Thyroid gland (tissue), 4 donors: ENCODE measurements at regions not wholly inside any gene's neighbourhood (a gene's known extent, or its start where the extent isn't known, plus 50 kb on each side); places are given as distances from the start of the nearest gene placed in this dataset.

Source experiments
- POLR2A ChIP-seq, 2 donors: fragments of 450-650 bp; IDR thresholded peaks; one replicate each; pipeline ENCODE4 v1.6.1; 2017; ENCODE audit warnings: antibody characterized with exemption in 2 of 2, mild to moderate bottlenecking in 2 of 2, moderate library complexity in 1 of 2
- TF ChIP-seq, protein P1 (sequence below), 6 experiments: fragments of 200-600 bp in 3 of 6; fragments of 450-650 bp in 3 of 6; sonication (generic) in 3 of 6; IDR thresholded peaks; one replicate each; pipeline ENCODE4 v1.5.1; 2016 to 2019; ENCODE audit warnings: antibody characterized with exemption in 6 of 6, mild to moderate bottlenecking in 2 of 6, inconsistent platforms in 1 of 6, moderate library complexity in 1 of 6

DNA sequence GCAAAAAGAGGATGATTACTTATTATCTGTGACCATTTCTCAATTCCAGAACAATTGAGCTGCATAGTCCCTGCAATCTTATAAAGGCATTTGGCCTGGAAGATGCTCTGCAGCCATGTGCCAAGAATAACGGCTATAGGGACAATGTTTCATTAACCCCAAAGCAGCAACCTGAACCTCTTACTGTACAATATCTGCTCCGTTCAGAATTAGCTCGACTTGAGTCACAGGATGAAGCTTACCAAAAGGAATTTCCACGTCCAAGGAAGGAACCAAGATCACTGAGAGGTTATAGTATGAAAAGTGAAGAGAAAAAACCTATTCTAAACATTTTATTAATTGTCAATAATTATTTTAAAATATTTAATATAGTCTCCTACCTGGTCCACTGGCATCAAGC, 167.3 kb upstream of the GMDS start:
- TF ChIP-seq, protein P1, sequence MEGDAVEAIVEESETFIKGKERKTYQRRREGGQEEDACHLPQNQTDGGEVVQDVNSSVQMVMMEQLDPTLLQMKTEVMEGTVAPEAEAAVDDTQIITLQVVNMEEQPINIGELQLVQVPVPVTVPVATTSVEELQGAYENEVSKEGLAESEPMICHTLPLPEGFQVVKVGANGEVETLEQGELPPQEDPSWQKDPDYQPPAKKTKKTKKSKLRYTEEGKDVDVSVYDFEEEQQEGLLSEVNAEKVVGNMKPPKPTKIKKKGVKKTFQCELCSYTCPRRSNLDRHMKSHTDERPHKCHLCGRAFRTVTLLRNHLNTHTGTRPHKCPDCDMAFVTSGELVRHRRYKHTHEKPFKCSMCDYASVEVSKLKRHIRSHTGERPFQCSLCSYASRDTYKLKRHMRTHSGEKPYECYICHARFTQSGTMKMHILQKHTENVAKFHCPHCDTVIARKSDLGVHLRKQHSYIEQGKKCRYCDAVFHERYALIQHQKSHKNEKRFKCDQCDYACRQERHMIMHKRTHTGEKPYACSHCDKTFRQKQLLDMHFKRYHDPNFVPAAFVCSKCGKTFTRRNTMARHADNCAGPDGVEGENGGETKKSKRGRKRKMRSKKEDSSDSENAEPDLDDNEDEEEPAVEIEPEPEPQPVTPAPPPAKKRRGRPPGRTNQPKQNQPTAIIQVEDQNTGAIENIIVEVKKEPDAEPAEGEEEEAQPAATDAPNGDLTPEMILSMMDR (IDR thresholded peaks at IDR 0.05), result no peak
- no peak for TF ChIP-seq POLR2A (IDR thresholded peaks at IDR 0.05)
